HepG2 (cell line): ENCODE measurements at regions not wholly inside any gene's neighbourhood (a gene's known extent, or its start where the extent isn't known, plus 50 kb on each side); places are given as distances from the start of the nearest gene placed in this dataset.

Source experiments
- FLYWCH1 ChIP-seq: sonication (generic); formaldehyde crosslinking; IDR thresholded peaks from 2 replicates; pipeline ENCODE4 v1.8.1; 2023; ENCODE audit warnings: mild to moderate bottlenecking, missing genetic modification reagents
- ISL2 ChIP-seq: sonication (generic); formaldehyde crosslinking; IDR thresholded peaks from 2 replicates; pipeline ENCODE4 v1.5.0; 2020; ENCODE audit warnings: missing genetic modification reagents
- JDP2 ChIP-seq: sonication (generic); formaldehyde crosslinking; IDR thresholded peaks from 2 replicates; pipeline ENCODE4 v1.8.1; 2022; ENCODE audit warnings: missing genetic modification reagents, borderline replicate concordance
- MTA3 ChIP-seq: sonication (generic); formaldehyde crosslinking; IDR thresholded peaks from 2 replicates; pipeline ENCODE4 v1.4.0; 2020; ENCODE audit warnings: missing genetic modification reagents
- NCOA5 ChIP-seq: sonication (generic); formaldehyde crosslinking; IDR thresholded peaks from 2 replicates; pipeline ENCODE4 v1.4.0; 2020; ENCODE audit warnings: missing genetic modification reagents
- NFE2 ChIP-seq: sonication (generic); formaldehyde crosslinking; IDR thresholded peaks from 2 replicates; pipeline ENCODE4 v1.4.0; 2020; ENCODE audit warnings: missing genetic modification reagents
- NFYC ChIP-seq: IDR thresholded peaks from 2 replicates; pipeline ENCODE4 v1.6.1; 2016; ENCODE audit warnings: missing genetic modification reagents, missing compliant biosample characterization
- PRMT3 ChIP-seq: sonication (generic); formaldehyde crosslinking; IDR thresholded peaks from 2 replicates; pipeline ENCODE4 v1.8.1; 2022; ENCODE audit warnings: low read depth, mild to moderate bottlenecking, moderate library complexity, missing genetic modification reagents, borderline replicate concordance
- SALL1 ChIP-seq: sonication (generic); formaldehyde crosslinking; IDR thresholded peaks from 2 replicates; pipeline ENCODE4 v1.8.0; 2022; ENCODE audit warnings: mild to moderate bottlenecking, missing genetic modification reagents
- SNRNP70 ChIP-seq: fragments of 200-400 bp; formaldehyde crosslinking; IDR thresholded peaks from 2 replicates; pipeline ENCODE4 v1.6.1; 2017; ENCODE audit warnings: mild to moderate bottlenecking, low read depth, low read length, moderate library complexity
- ZFP90 ChIP-seq: sonication (generic); formaldehyde crosslinking; IDR thresholded peaks from 2 replicates; pipeline ENCODE4 v1.8.0; 2022; ENCODE audit warnings: missing genetic modification reagents, mild to moderate bottlenecking, inconsistent platforms, borderline replicate concordance
- ZNF136 ChIP-seq: sonication (generic); formaldehyde crosslinking; IDR thresholded peaks from 2 replicates; pipeline ENCODE4 v1.8.1; 2022; ENCODE audit warnings: low read depth, mild to moderate bottlenecking, moderate library complexity, missing genetic modification reagents
- ZNF367 ChIP-seq: sonication (generic); formaldehyde crosslinking; IDR thresholded peaks from 2 replicates; pipeline ENCODE4 v1.4.0; 2020; ENCODE audit warnings: missing genetic modification reagents, borderline replicate concordance
- ZNF547 ChIP-seq: sonication (generic); formaldehyde crosslinking; IDR thresholded peaks from 2 replicates; pipeline ENCODE4 v1.5.1; 2020; ENCODE audit warnings: mild to moderate bottlenecking, missing genetic modification reagents
- ZNF598 ChIP-seq: sonication (generic); formaldehyde crosslinking; IDR thresholded peaks from 2 replicates; pipeline ENCODE4 v1.5.1; 2020; ENCODE audit warnings: mild to moderate bottlenecking, missing genetic modification reagents, borderline replicate concordance
- ZNF773 ChIP-seq: sonication (generic); formaldehyde crosslinking; IDR thresholded peaks from 2 replicates; pipeline ENCODE4 v1.4.0; 2020; ENCODE audit warnings: missing genetic modification reagents, borderline replicate concordance
- TF ChIP-seq, protein P1 (sequence below): sonication (generic); formaldehyde crosslinking; IDR thresholded peaks from 2 replicates; pipeline ENCODE4 v1.5.0; 2020; ENCODE audit warnings: mild to moderate bottlenecking, missing genetic modification reagents
- TF ChIP-seq, protein P2 (sequence below): sonication (generic); formaldehyde crosslinking; IDR thresholded peaks from 2 replicates; pipeline ENCODE4 v1.4.0; 2020; ENCODE audit warnings: low read depth, missing genetic modification reagents
- TF ChIP-seq, protein P3 (sequence below): sonication (generic); formaldehyde crosslinking; IDR thresholded peaks from 2 replicates; pipeline ENCODE4 v1.4.0; 2020; ENCODE audit warnings: mild to moderate bottlenecking, missing genetic modification reagents

DNA sequence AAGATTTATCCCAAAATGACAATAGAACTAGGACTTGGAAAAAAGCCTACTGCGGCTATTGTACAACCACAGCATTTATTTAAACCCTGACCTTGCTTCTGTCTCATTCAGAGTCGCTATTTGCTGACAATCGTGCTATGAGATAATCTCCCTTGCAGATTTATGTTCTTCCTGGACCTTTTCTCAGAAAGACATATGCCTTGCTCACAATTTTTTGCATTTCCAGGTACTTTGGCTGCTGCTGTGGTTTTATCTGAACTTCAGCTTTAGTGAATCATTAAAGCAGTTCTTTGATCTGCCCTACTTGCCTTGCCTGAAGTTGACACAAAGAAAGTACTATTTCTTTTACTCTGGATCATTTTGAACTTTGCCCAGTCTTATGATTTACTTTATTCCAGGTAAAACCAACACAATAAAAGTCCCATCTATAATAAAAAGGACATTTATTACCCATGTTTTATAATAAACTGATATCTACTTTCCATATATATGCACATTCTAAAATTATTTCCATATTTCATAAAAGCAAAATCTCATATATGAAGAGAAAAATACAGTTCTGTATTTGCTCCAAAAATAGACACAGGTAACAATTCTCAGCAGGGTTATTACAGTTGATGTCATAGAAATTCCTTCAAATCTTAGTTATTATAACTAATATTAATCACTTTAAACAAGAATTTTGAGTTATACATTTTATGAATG is 63.4 kb upstream of the CARD18 start (continued):
- no peak for TF ChIP-seq NCOA5
- TF ChIP-seq NFYC = no peak
- TF ChIP-seq FLYWCH1 (CRISPR knock-in tag) = no peak
- no peak for TF ChIP-seq PRMT3 (CRISPR knock-in tag)
- TF ChIP-seq ZFP90 = no peak
- TF ChIP-seq, protein P1, sequence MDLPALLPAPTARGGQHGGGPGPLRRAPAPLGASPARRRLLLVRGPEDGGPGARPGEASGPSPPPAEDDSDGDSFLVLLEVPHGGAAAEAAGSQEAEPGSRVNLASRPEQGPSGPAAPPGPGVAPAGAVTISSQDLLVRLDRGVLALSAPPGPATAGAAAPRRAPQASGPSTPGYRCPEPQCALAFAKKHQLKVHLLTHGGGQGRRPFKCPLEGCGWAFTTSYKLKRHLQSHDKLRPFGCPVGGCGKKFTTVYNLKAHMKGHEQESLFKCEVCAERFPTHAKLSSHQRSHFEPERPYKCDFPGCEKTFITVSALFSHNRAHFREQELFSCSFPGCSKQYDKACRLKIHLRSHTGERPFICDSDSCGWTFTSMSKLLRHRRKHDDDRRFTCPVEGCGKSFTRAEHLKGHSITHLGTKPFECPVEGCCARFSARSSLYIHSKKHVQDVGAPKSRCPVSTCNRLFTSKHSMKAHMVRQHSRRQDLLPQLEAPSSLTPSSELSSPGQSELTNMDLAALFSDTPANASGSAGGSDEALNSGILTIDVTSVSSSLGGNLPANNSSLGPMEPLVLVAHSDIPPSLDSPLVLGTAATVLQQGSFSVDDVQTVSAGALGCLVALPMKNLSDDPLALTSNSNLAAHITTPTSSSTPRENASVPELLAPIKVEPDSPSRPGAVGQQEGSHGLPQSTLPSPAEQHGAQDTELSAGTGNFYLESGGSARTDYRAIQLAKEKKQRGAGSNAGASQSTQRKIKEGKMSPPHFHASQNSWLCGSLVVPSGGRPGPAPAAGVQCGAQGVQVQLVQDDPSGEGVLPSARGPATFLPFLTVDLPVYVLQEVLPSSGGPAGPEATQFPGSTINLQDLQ (CRISPR knock-in tag) = no peak
- no peak for TF ChIP-seq ZNF773 (CRISPR knock-in tag)
- TF ChIP-seq ZNF367 (CRISPR knock-in tag) = no peak
- TF ChIP-seq, protein P2, sequence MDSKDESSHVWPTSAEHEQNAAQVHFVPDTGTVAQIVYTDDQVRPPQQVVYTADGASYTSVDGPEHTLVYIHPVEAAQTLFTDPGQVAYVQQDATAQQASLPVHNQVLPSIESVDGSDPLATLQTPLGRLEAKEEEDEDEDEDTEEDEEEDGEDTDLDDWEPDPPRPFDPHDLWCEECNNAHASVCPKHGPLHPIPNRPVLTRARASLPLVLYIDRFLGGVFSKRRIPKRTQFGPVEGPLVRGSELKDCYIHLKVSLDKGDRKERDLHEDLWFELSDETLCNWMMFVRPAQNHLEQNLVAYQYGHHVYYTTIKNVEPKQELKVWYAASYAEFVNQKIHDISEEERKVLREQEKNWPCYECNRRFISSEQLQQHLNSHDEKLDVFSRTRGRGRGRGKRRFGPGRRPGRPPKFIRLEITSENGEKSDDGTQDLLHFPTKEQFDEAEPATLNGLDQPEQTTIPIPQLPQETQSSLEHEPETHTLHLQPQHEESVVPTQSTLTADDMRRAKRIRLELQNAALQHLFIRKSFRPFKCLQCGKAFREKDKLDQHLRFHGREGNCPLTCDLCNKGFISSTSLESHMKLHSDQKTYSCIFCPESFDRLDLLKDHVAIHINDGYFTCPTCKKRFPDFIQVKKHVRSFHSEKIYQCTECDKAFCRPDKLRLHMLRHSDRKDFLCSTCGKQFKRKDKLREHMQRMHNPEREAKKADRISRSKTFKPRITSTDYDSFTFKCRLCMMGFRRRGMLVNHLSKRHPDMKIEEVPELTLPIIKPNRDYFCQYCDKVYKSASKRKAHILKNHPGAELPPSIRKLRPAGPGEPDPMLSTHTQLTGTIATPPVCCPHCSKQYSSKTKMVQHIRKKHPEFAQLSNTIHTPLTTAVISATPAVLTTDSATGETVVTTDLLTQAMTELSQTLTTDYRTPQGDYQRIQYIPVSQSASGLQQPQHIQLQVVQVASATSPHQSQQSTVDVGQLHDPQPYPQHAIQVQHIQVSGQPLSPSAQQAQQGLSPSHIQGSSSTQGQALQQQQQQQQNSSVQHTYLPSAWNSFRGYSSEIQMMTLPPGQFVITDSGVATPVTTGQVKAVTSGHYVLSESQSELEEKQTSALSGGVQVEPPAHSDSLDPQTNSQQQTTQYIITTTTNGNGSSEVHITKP = 0 out of 2 replicates have a peak, but pooled peaks have one; percentile 24
- no peak for TF ChIP-seq JDP2
- peak; percentile 73; the same call in 1 of the 2 replicates for TF ChIP-seq SALL1 (CRISPR knock-in tag)
- TF ChIP-seq MTA3 = no peak
- TF ChIP-seq, protein P3, sequence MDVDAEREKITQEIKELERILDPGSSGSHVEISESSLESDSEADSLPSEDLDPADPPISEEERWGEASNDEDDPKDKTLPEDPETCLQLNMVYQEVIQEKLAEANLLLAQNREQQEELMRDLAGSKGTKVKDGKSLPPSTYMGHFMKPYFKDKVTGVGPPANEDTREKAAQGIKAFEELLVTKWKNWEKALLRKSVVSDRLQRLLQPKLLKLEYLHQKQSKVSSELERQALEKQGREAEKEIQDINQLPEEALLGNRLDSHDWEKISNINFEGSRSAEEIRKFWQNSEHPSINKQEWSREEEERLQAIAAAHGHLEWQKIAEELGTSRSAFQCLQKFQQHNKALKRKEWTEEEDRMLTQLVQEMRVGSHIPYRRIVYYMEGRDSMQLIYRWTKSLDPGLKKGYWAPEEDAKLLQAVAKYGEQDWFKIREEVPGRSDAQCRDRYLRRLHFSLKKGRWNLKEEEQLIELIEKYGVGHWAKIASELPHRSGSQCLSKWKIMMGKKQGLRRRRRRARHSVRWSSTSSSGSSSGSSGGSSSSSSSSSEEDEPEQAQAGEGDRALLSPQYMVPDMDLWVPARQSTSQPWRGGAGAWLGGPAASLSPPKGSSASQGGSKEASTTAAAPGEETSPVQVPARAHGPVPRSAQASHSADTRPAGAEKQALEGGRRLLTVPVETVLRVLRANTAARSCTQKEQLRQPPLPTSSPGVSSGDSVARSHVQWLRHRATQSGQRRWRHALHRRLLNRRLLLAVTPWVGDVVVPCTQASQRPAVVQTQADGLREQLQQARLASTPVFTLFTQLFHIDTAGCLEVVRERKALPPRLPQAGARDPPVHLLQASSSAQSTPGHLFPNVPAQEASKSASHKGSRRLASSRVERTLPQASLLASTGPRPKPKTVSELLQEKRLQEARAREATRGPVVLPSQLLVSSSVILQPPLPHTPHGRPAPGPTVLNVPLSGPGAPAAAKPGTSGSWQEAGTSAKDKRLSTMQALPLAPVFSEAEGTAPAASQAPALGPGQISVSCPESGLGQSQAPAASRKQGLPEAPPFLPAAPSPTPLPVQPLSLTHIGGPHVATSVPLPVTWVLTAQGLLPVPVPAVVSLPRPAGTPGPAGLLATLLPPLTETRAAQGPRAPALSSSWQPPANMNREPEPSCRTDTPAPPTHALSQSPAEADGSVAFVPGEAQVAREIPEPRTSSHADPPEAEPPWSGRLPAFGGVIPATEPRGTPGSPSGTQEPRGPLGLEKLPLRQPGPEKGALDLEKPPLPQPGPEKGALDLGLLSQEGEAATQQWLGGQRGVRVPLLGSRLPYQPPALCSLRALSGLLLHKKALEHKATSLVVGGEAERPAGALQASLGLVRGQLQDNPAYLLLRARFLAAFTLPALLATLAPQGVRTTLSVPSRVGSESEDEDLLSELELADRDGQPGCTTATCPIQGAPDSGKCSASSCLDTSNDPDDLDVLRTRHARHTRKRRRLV (CRISPR knock-in tag) = no peak
- TF ChIP-seq SNRNP70 = no peak
- peak; percentile 91 for TF ChIP-seq ISL2
- TF ChIP-seq ZNF136 (CRISPR knock-in tag) = no peak
- no peak for TF ChIP-seq NFE2 (CRISPR knock-in tag)
- TF ChIP-seq ZNF547 (CRISPR knock-in tag) = no peak
- no peak for TF ChIP-seq ZNF598 (CRISPR knock-in tag)
